DMS 273 treated with DMSO at 0.1 percent for 48 hours (cell line): ENCODE measurements at regions not wholly inside any gene's neighbourhood (a gene's known extent, or its start where the extent isn't known, plus 50 kb on each side); places are given as distances from the start of the nearest gene placed in this dataset.

ENCODE experiments used
- DNase-seq: peaks from one replicate; lab custom pipeline; 2025; lab: John Stamatoyannopoulos, UW

- DNase-seq = no peak
Observed at GRCh38 chr16:76906552-76906951, 284.4 kb upstream of the MON1B start.

DNA sequence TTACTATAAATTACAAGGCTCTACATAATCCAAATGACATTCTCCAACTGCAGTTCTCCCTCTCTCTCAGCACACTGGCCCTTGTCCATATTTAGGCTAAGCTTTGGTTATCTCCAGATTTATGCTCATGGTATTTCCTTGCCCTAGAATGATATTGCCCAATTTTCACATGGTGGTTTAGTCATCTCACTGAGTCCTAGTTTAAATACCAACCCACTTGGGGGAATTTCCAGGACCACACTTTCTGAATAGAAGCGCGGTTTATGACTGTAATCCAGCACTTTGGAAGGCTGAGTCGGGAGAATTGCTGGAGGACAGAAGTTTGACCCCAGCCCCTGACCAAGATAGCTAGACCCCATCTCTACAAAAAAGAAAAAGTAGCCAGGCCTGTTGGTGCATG is 280.1 kb upstream of the MON1B start:
- DNase-seq = no peak

DNA sequence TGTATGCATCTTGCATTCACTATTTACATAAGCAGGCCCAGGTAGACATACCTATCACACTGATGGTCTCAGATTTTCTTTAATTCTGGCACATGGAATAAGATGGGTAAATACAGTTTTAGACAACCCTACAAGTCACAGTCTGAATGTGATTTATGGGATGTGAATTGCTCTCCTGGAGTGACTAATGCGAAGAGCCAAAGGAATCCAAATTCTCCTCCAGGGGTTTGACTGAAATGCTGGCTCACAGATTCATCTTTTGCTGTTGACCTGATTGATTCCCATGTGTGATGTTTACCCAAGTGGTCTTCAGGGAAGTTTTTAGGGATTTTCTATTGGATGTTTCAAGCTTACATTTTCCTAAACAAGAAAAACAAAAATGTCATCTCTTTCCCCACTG is 277.9 kb upstream of the MON1B start:
- no peak for DNase-seq

- DNase-seq = no peak
Observed at GRCh38 chr16:76926042-76926441, 264.9 kb upstream of the MON1B start.

DNA sequence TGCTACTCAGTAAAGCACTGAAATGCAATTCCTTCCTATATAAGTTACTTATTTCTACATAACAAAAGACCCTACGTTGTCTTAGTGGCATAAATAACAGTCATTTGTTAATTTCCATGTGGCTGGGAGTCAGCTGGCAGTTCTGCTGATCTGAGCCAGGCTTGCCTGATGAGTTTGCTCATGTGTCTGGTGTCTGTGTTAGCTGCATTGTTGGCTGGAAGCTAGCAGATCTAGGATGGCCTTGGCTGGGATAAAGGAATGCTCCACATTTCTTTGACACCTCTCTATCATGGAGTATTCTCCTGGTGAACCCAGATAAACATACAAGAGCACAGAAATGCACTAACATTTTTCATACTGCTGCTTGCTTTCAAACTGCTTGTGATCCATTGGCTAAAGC is 264.4 kb upstream of the MON1B start:
- DNase-seq = no peak

GRCh38 chr16:76931186-76931585 is 259.8 kb upstream of the MON1B start:
- DNase-seq = no peak

GRCh38 chr16:76932541-76933211 is 258.3 kb upstream of the MON1B start:
- no peak for DNase-seq

GRCh38 chr16:76940251-76940650 is 250.7 kb upstream of the MON1B start:
- no peak for DNase-seq

- no peak for DNase-seq
Observed at GRCh38 chr16:76941113-76941512, 249.9 kb upstream of the MON1B start.

GRCh38 chr16:76942089-76942488 is 248.9 kb upstream of the MON1B start:
- DNase-seq = no peak

DNA sequence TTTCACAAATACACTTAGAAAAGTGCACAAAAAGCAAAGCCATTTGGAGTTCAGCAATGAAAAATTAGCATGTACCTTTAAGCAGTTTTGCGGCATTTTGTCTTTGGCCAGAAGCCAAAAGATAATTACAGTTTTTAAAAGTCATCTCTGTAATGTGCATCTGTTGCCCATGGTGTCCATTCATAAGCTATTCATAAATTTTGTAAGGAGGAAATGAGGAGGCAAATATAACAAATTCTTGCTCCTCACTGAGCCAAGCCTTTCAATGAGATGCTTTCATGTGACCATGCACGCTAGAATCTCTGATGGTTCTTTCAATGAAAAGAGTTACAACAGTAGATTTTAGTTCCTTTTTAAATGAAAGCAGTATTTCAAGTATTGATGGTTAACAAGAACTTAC is 247.1 kb upstream of the MON1B start:
- DNase-seq = no peak

DNA sequence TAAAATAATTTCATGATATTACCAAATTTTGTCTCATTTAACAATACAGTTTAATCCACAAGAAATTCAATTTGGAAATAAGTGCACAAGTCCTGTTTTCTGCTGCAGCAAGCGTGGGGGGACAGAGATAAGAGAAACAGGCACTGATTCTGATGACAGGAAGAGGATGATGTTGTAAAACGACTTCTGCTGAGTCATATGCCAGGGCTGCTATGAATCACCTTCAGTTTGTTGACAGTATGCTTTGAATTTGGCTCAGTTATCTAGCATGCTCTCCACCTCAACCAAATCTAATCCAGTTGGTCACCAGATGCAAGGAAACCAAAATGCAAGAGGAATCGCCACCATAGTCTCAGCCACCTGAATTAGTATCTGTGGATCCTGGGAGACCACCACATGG is 244.1 kb upstream of the MON1B start:
- peak; percentile 11 for DNase-seq

GRCh38 chr16:76947749-76948148 is 243.2 kb upstream of the MON1B start:
- DNase-seq = no peak

DNA sequence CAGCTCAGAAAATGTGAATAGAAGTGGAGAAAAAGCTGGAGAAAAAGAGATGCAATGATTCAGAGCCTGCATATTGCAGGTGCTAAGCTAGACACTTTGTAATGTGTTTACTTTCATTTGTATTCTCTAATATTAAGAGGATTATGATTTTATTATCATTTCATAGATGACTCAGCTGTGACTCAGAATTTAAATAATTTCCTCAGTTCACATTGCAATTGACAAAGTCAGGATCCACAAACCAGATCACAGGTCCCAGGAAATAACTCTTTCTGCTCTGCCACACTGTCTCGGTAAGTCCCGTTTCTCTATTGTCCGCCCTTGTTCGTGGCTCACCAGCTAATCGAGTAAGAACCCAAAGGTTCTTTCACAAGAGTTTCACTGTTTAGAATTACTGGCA is 235.4 kb upstream of the MON1B start:
- DNase-seq = no peak

GRCh38 chr16:76956394-76956793 is 234.6 kb upstream of the MON1B start:
- DNase-seq = no peak

- no peak for DNase-seq
Observed at GRCh38 chr16:76956841-76957240, 234.1 kb upstream of the MON1B start.

DNA sequence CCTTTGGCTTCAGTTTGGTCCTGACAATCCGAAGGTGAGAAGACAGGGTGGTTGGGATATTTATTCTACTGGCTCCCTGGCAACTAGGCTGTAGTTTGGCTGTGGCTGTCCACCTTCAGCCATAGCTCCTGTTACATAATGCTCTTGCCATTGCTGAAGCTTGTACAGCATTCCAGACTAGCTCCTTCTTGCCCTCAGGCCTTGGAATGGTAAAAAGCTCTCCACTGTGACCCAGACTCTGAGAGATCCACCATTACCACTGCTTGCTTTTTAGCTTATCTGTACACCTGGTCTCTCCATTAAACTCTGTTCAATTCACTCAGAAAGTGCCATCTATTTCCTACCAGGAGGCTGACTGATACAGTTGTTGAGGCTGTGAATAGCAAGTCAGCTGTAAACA is 231.8 kb upstream of the MON1B start:
- DNase-seq = no peak

DNA sequence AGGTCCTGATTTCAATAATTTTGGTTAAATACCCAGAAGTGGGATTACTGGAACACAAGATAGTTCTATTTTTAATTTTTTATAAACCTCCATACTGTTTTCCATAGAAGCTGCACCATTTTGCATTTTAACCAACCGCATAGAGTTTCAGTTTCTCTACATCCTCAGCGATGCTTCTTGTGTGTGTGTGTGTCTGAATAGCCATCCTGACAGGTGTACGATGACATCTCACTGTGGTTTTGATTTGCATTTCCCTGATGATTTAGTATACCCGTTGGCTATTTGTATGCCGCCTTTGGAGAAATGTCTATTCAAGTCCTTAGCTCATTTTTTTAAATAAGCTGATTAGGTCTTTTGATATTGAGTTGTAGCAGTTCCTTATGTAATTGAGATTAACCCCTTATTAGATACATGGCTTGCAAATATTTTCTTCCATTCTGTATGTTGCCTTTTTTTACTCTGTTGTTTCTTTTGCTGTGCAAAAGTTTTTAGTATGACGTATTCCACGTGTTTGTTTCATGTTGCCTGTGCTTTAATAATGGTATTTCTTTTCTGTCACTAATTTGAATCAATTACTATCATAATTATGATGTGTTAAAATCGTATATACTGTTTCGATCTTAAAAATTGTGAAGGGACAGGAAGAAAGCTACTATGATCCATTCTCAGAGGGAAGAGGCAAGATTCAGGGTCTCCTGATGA is 227.2 kb upstream of the MON1B start:
- no peak for DNase-seq

DNA sequence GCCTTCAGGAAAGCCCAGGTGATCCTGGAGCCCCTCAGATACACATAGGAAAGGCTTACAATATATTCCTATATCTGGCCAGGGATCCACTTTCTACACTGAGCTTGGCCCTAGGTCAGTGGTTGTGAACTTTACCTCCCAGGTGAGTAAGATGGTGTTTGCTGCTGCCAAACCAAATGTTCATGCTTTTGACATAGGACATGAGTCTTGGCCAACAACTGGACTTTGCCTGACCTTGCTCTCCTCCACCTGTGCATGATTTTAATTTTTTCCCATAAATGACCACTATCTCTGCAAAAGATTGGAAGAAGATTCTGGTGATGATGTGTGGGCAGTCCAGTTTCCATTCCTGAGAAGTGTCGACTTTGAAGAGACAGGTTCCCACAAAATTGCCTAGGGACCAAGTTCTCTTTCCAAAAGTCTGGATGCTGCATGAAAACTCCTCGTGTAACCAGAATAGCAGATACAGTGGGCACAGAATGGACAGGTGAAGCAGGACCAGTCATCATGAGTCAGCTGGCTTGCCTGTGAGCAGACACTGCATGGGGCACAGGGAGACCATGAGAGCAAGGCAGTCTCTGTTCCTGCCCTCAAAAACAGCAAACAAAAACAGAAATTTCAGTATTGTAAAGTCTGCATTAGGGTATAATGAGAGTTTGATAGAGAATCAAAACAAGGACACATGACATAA is 226.4 kb upstream of the MON1B start:
- DNase-seq = no peak

DNA sequence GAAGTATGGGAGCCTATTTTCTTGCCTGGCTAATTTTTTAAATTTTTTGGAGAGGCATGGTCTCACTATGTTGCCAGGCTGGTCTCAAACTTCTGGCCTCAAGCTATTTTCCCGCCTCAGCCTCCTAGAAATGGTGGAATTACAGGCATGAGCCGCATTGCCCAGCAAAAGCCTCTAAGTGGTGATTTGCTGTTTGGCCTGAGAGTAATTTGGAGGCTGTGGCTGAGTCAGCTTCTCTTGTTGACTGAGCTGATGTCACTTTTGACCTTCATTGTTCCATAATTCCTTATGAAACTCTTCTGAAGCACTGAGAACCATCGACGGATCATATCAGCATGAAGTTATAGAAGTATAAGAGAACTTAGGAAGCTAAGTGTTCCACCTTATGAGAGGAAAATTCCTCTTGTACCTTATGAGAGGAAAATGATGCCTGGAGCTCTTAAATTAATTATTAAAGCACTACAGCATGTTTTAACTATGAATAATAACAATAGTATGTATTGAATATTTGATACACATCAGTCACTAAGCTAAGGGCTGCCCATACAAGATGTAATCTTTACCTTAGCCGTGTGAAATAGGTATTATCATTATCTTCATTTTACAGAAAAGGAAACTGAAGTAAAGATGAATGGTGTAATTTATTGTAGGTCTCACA is 220.8 kb upstream of the MON1B start:
- DNase-seq = no peak

- DNase-seq = no peak
Observed at GRCh38 chr16:76970745-76971099, 220.3 kb upstream of the MON1B start.

DNA sequence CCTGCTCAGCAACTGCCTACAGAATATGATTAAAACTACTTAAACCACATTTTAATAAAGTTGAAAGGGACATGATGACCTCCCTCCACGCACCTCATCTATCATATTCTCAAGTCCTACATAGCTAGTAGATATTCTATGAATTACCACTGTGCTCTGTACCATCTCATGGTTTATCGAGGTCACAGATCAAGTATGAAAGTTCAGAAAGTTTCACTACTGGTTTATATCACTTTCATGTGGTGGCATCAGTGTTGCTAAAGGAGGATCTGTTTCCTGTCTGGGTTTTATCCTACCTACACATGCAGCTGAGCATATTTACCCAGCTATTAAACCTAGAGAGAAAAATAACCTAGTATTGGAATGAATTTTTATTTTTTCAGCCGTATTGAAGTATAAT is 214.9 kb upstream of the MON1B start:
- DNase-seq = no peak

- no peak for DNase-seq
Observed at GRCh38 chr16:76976756-76977155, 214.2 kb upstream of the MON1B start.
